Epidermal melanocyte (primary cell): ENCODE measurements at regions not wholly inside any gene's neighbourhood (a gene's known extent, or its start where the extent isn't known, plus 50 kb on each side); places are given as distances from the start of the nearest gene placed in this dataset.

ENCODE experiments used
- DNase-seq: peaks from one replicate; pipeline ENCODE4 v3.0.0; 2011; ENCODE audit warnings: low spot score; ENCODE audit not compliant: insufficient read length

DNA sequence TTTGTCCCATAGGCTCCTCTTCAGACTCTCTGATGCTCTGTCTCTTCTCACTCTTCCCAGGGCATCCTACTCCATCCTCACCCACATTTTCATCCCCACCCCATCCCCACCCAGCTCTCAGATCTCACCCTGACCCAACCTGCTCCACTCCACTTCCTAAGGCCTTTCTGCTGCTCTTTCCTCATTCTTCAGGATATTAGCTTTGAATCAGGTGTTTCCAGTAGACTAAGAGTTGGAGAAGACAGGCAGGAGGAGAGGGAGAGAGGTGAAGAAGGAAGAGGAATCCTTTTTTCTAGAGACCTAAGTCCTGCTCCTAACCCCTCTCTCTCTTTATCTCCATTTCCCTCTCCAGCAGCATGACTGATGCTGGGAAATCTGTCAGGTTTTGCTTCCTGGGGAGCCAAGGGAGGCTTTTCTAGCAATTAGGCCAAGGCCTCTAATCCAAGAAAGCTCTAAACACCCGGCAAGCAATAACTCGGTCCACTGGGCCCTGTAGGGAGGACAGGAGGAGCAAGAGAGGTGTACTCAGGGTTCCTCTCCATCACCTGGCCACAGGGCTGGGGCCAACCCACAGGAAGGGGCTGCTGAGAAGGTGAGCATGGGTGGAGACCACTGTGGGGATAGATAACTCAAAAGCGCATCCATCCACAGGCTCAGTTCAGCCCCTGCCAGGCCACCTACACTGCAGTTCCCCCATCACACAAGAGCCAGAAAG, 133.3 kb downstream of the TMEM132E start:
- DNase-seq: no peak

DNA sequence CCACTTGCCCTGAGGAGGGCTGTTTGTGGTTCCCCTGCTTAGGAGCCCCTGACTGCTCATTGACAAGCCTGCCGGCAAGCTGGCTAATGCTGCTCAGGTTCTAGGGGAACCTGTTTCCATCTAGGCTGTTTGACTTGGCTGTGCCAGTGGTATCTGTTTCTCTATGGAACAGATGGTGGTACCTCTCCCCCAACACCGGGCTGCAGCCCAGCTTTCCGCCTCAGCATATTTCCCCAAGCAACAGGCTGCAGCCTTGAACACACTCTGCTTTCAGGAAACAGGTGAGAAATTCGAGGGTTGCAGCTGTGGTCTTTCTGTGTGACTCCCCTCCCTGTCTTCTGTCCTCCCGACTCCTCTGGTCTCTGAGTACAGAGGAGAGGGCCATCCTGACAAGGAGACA, 132.3 kb downstream of the TMEM132E start:
- DNase-seq: no peak

DNA sequence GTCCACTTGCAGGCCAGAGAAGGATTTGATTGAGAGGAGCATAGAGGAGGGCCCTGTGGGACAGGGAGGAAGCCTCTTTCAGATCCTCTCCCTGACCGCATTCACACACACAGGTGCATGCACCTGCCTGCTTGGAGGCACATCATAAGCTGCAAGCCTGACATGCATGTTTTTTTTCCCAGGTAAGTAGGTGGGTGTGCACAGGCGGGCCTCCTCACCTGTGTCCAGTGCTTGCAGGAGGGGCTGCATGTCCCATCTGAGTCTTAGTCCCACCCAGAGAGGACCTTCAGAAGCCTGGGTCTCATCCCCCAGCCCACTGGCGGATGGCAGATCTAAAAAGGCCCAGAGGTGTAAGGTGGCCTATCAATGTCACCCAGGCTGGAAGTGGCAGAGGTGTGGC, 130.8 kb downstream of the TMEM132E start:
- DNase-seq: no peak

DNA sequence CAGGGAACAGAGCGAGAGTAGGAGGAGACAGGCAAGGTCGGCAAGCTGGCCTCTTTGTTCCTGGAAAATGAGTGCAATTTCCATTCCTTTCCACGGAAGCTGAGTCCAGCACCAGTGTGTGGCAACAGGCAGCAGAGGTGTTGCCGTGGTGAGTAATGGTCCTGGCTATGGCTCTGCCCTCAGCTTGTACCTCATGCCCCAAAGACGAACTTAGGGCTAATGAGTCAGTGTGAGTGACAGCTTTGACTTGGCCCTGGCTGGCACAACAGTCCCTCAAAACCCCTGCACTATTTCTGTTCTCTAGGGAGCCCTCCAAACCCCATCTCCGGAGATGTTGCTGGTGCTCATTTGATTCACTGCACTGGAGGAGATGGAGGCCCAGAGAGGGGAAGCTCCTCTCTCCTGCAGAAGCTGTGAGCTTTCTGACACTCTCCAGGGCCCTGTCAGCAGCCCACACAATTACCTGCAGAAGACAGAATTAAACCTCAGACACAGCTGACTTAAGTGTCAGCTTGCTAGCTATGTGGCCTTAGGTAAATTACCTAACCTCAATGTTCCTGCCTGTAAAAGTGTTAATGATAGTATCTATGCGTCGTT, 129.9 kb downstream of the TMEM132E start:
- no peak for DNase-seq

DNA sequence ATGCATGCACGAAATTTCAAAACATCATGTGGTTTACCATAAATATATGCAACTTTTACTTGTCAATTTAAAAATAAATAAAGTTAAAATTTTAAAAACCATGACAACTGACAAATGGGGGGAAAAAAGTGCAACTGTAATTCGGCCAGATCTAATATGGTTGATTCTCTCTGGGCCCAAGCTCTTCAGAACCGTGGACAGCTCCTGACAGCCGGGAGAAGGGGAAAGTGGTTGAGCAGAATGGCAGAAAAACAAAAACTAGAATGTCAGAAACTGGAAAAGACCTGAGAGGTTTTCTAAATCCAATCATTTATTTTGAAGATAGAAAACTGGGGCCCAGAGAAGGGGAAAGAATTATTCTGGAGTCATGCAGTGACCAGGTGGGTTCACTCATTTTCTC, 126.6 kb downstream of the TMEM132E start:
- DNase-seq: no peak

DNA sequence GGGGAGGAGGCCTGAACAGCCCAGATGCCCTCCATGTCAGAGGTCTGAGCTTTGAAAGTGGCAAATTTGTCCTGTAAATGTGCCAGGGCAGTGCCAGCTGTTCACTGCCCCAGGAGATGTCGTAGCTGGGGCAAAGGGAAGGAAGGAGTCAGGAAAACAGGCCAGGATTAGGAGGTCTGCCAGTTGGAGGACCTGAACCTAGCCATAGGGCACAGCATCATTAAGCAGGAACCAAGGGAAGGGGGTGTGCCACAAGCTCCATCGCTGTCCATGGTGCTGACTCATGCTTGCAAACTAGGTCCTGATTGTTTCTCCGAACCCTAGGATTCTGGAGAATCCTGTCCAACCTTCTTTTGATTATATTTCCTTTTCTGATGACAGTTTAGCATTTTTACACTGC, 124.2 kb downstream of the TMEM132E start:
- no peak for DNase-seq

DNA sequence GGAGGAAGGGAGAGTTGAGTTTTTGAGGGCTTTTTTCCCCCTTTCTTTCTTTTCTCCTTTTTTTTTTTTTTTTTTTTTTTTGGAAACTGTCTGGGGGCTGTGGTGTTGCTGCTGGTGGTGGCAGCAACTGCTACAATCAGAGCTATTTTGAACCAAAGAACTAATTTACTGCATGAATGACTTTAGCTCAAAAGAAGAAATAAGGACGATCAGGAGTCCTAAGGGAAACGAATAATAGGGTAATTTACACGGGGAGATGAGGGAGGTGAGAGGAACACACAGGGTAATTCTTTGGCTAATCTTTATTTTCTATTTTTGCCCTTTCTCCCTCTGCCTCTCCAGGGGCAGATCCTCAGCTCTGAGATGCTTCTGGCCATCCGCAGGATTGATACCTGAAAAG, 119.8 kb downstream of the TMEM132E start:
- no peak for DNase-seq

DNA sequence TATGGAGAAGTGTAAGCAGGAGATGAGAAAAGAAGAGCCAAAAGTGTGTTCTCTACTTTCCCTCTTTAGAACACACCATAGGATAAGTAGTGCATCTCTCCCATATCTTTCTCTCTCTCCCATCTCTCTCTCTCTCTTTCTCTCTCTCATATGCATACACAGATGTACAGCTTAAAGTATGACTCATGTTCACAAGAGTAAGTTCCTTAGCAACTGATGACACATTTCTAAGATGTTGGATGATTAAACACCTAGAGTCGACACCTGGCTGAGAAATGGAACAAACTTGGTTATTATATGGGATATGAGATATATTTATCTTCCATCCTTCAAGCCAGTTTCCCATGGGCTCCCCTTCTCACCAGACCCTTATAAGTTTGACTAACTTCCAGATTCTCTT, 113.5 kb downstream of the TMEM132E start:
- no peak for DNase-seq
